IMR-90 (cell line): ENCODE measurements at regions not wholly inside any gene's neighbourhood (a gene's known extent, or its start where the extent isn't known, plus 50 kb on each side); places are given as distances from the start of the nearest gene placed in this dataset.

ENCODE experiments used
- ATAC-seq: fragments of 200-7000 bp; cut with Tn5 transposase; 2 replicates; pipeline ENCODE4 v1.9.1; 2020; ENCODE audit warnings: low read depth, mild to moderate bottlenecking, moderate library complexity
- BruUV-seq: library from RNA; stranded (reverse); fragments of 400-500 nt; replicated peaks from 2 replicates; lab custom pipeline; 2021; lab: Mats Ljungman, UMichigan
- CTCF ChIA-PET: fragments of 300-600 bp; formaldehyde crosslinking; extraction: SDS; loops from one replicate; lab custom pipeline; 2021; ENCODE audit warnings: antibody characterized with exemption; lab: Yijun Ruan, JAX
- POLR2A ChIA-PET: fragments of 300-600 bp; sonication (Branson Sonifier 250); formaldehyde crosslinking; loops from one replicate; lab custom pipeline; 2022; ENCODE audit warnings: antibody characterized with exemption; ENCODE audit not compliant: unreplicated experiment; lab: Charles Lee
- DNase-seq: peaks from one replicate; pipeline ENCODE4 v3.0.0; 2013
- H2AFZ ChIP-seq: replicated peaks from 2 replicates; pipeline ENCODE3; 2013; ENCODE audit warnings: low read length, mild to moderate bottlenecking; ENCODE audit not compliant: poor library complexity
- H2AK5ac ChIP-seq: 2 replicates; pipeline ENCODE4 v1.6.1; 2013; ENCODE audit warnings: low read depth, low read length, inconsistent platforms
- H2AK9ac ChIP-seq: replicated peaks from 2 replicates; pipeline ENCODE3; 2013; ENCODE audit warnings: mild to moderate bottlenecking, low read depth, low read length, moderate library complexity; ENCODE audit not compliant: poor library complexity
- H2BK120ac ChIP-seq: 2 replicates; pipeline ENCODE4 v1.6.1; 2013; ENCODE audit warnings: low read depth, low read length, inconsistent platforms
- H2BK15ac ChIP-seq: 3 replicates; pipeline ENCODE4 v1.6.1; 2013; ENCODE audit warnings: low read depth, low read length, inconsistent platforms
- H2BK20ac ChIP-seq: 2 replicates; pipeline ENCODE4 v1.6.1; 2013; ENCODE audit warnings: low read depth, mild to moderate bottlenecking, inconsistent platforms, low read length, moderate library complexity
- H2BK5ac ChIP-seq: 2 replicates; pipeline ENCODE4 v1.6.1; 2013; ENCODE audit warnings: mild to moderate bottlenecking, low read depth, low read length, inconsistent platforms; ENCODE audit not compliant: poor library complexity, severe bottlenecking
- H3K14ac ChIP-seq: replicated peaks from 2 replicates; pipeline ENCODE4 v1.6.1; 2013; ENCODE audit warnings: low read depth, low read length, inconsistent platforms
- H3K18ac ChIP-seq: 2 replicates; pipeline ENCODE4 v1.6.1; 2013; ENCODE audit warnings: low read depth, low read length, control low read depth
- H3K23ac ChIP-seq: 2 replicates; pipeline ENCODE4 v1.6.1; 2013; ENCODE audit warnings: low read depth, low read length, inconsistent platforms
- H3K27ac ChIP-seq: 2 replicates; pipeline ENCODE4 v1.5.1; 2013; ENCODE audit warnings: mild to moderate bottlenecking, control low read depth, low read length; ENCODE audit not compliant: insufficient read depth
- H3K27me3 ChIP-seq: 2 replicates; pipeline ENCODE4 v1.6.1; 2013; ENCODE audit warnings: low read length; ENCODE audit not compliant: control insufficient read depth, insufficient read depth
- H3K36me3 ChIP-seq: 2 replicates; pipeline ENCODE4 v1.6.1; 2013; ENCODE audit warnings: low read length, mixed read lengths; ENCODE audit not compliant: control insufficient read depth, insufficient read depth
- H3K4ac ChIP-seq: 2 replicates; pipeline ENCODE4 v1.6.1; 2013; ENCODE audit warnings: low read depth, low read length, inconsistent platforms
- H3K4me1 ChIP-seq: 2 replicates; pipeline ENCODE4 v1.6.1; 2013; ENCODE audit warnings: low read length, mixed read lengths; ENCODE audit not compliant: control insufficient read depth, insufficient read depth
- H3K4me2 ChIP-seq: 2 replicates; pipeline ENCODE4 v1.6.1; 2013; ENCODE audit warnings: low read depth, mild to moderate bottlenecking, control low read depth, low read length, moderate library complexity
- H3K4me3 ChIP-seq: 2 replicates; pipeline ENCODE4 v1.5.1; 2013; ENCODE audit warnings: low read depth, mild to moderate bottlenecking, control low read depth, low read length, moderate library complexity; ENCODE audit not compliant: insufficient read depth
- H3K56ac ChIP-seq: 2 replicates; pipeline ENCODE4 v1.6.1; 2013; ENCODE audit warnings: low read length, inconsistent platforms; ENCODE audit not compliant: insufficient read depth; ENCODE audit errors: extremely low read depth
- H3K79me1 ChIP-seq, 2 experiments: 2 replicates each; pipeline ENCODE4 v1.6.1; 2013; ENCODE audit warnings: low read length in 2 of 2, inconsistent platforms in 1 of 2, low read depth in 1 of 2
- H3K9ac ChIP-seq: 2 replicates; pipeline ENCODE4 v1.6.1; 2013; ENCODE audit warnings: low read depth, low read length, control low read depth
- H3K9me1 ChIP-seq: 2 replicates; pipeline ENCODE4 v1.6.1; 2013; ENCODE audit warnings: low read length, inconsistent platforms; ENCODE audit not compliant: insufficient read depth
- H3K9me3 ChIP-seq: 2 replicates; pipeline ENCODE4 v1.6.1; 2013; ENCODE audit warnings: low read length; ENCODE audit not compliant: control insufficient read depth, insufficient read depth
- H4K20me1 ChIP-seq: 2 replicates; pipeline ENCODE4 v1.6.1; 2013; ENCODE audit warnings: low read length, inconsistent platforms; ENCODE audit not compliant: insufficient read depth
- H4K5ac ChIP-seq: 2 replicates; pipeline ENCODE4 v1.6.1; 2013; ENCODE audit warnings: mild to moderate bottlenecking, low read depth, low read length, control low read depth
- H4K8ac ChIP-seq, 2 experiments: 2 replicates each; pipeline ENCODE4 v1.6.1; 2013; ENCODE audit warnings: low read depth in 2 of 2, low read length in 2 of 2, control low read depth in 1 of 2, inconsistent platforms in 1 of 2
- H4K91ac ChIP-seq: 2 replicates; pipeline ENCODE4 v1.6.1; 2013; ENCODE audit warnings: low read depth, low read length, inconsistent platforms; ENCODE audit not compliant: insufficient read depth
- BHLHE40 ChIP-seq: fragments of 150-350 bp; IDR thresholded peaks from 2 replicates; pipeline ENCODE4 v1.6.1; 2016; ENCODE audit warnings: mild to moderate bottlenecking, low read depth, low read length
- MAFK ChIP-seq: IDR thresholded peaks from 2 replicates; pipeline ENCODE4 v1.6.1; 2012; ENCODE audit warnings: low read depth, low read length, improper control_type of control experiment
- POLR2A ChIP-seq: IDR thresholded peaks from 2 replicates; pipeline ENCODE4 v1.6.1; 2012; ENCODE audit warnings: mild to moderate bottlenecking, low read depth, low read length
- RCOR1 ChIP-seq: IDR thresholded peaks from 2 replicates; pipeline ENCODE4 v1.6.1; 2012; ENCODE audit warnings: mild to moderate bottlenecking, low read length, improper control_type of control experiment; ENCODE audit not compliant: insufficient replicate concordance
- SMC3 ChIP-seq: fragments of 150-350 bp; IDR thresholded peaks from 2 replicates; pipeline ENCODE4 v1.6.1; 2016; ENCODE audit warnings: low read depth, mild to moderate bottlenecking, antibody characterized with exemption, low read length, moderate library complexity
- WGBS, 2 experiments: methylation state at CpG; one replicate each; pipeline versions ENCODE4 v1.1.5 to v1.1.7; 2013; ENCODE audit warnings: missing lambda C conversion rate in 2 of 2; ENCODE audit not compliant: insufficient read length in 1 of 2; ENCODE audit errors: extremely low coverage in 2 of 2; 5-methylcytosine and 5-hydroxymethylcytosine counted together
- dilution Hi-C: fragments of 300-500 bp; cut with HindIII; formaldehyde crosslinking; loops from one replicate; pipeline ENCODE4 v1.14.3; 2018; ENCODE audit warnings: low sequenced_read_pairs; ENCODE audit not compliant: unreplicated experiment
- in situ Hi-C: fragments of 300-500 bp; cut with MboI; formaldehyde crosslinking; loops from 3 replicates; pipeline ENCODE4 v1.14.3; 2019; ENCODE audit warnings: low sequenced_read_pairs, inconsistent platforms, mixed read lengths
- intact Hi-C: fragments of 100-400 bp; cut with micrococcal nuclease; formaldehyde crosslinking; loops from 2 replicates; pipeline ENCODE4 v1.10.0; 2022
- TF ChIP-seq, protein P1 (sequence below): fragments of 150-350 bp; IDR thresholded peaks from 2 replicates; pipeline ENCODE4 v1.6.1; 2016; ENCODE audit warnings: low read depth, mild to moderate bottlenecking, low read length, moderate library complexity, borderline replicate concordance

DNA sequence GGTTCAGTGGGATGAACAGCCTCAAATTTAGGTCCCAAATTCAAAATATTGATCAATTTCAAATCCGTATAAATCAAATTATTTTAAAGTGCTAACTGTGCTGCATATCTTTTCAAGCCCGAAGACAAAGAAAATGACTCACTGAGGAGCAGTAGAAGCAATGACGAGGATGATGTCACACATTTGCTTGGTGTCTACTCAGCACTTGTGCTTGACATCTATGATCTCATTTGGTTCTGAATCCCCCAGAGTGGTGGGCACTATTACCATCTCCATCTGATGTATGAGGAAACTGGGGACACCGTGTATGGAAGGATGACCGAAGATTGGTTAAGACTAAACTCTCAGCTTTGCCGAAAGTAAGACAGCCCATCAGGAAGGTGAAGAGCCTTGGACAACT lies 136.5 kb upstream of the CHRNA7 start:
- Histone ChIP-seq H3K36me3 (no peaks in the 10 kb centered on the region), H3K9me3 (no peaks in the 10 kb centered on the region; the same call in 1 of the 2 replicates), H2AFZ (no peak overlapping the region), H2BK20ac (no peak overlapping the region), H3K4ac (no peak overlapping the region), H3K27me3 (no peaks in the 10 kb centered on the region), H3K27ac (no peak overlapping the region), H3K4me3 (no peak overlapping the region), H4K91ac (no peak overlapping the region), H3K56ac (no peak overlapping the region), H3K18ac (no peak overlapping the region), H2BK120ac (no peak overlapping the region), H3K14ac (no peak overlapping the region), H2BK15ac (no peak overlapping the region), H3K23ac (no peak overlapping the region), H3K79me1 (no peaks in the 10 kb centered on the region), H2AK5ac (no peak overlapping the region), H3K9ac (no peak overlapping the region), H4K5ac (no peak overlapping the region), H2BK5ac (no peak overlapping the region), H3K4me2 (no peak overlapping the region), H4K20me1 (no peaks in the 10 kb centered on the region), H3K4me1 (no peaks in the 10 kb centered on the region), H4K8ac (no peak overlapping the region), H3K9me1 (no peaks in the 10 kb centered on the region), H2AK9ac (no peak overlapping the region)
- DNase-seq (no peak), ATAC-seq (no peak)
- ChIA-PET CTCF (no interaction called here), POLR2A (no interaction called here)
- in situ Hi-C loops, result no loop called here
- intact Hi-C loops, result no loop called here
- WGBS, 2 experiments, result no CpG with 5 or more reads among the region's 6 CpGs
- BruUV-seq, result no TSS peak
- dilution Hi-C loops, result no loop called here
- TF ChIP-seq SMC3 (no peak), RCOR1 (no peak), MAFK (no peak), POLR2A (no peak), BHLHE40 (no peak)
- TF ChIP-seq, protein P1, sequence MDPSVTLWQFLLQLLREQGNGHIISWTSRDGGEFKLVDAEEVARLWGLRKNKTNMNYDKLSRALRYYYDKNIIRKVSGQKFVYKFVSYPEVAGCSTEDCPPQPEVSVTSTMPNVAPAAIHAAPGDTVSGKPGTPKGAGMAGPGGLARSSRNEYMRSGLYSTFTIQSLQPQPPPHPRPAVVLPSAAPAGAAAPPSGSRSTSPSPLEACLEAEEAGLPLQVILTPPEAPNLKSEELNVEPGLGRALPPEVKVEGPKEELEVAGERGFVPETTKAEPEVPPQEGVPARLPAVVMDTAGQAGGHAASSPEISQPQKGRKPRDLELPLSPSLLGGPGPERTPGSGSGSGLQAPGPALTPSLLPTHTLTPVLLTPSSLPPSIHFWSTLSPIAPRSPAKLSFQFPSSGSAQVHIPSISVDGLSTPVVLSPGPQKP, result no peak
